GM18505 (cell line): ENCODE measurements at regions not wholly inside any gene's neighbourhood (a gene's known extent, or its start where the extent isn't known, plus 50 kb on each side); places are given as distances from the start of the nearest gene placed in this dataset.
"Not testable (repeated sequence)": the region's sequence is repeated elsewhere in the genome, so short reads cannot be mapped to it uniquely, and the experiment has no call there.

ENCODE experiments used
- ATAC-seq: cut with Tn5 transposase; IDR thresholded peaks from one replicate; pipeline ENCODE4 v1.9.1; 2021; ENCODE audit not compliant: unreplicated experiment
- POLR2A ChIP-seq: IDR thresholded peaks from 4 replicates; pipeline ENCODE4 v1.6.1; 2011; ENCODE audit warnings: borderline replicate concordance; ENCODE audit not compliant: insufficient read depth, insufficient read length; ENCODE audit errors: extremely low read depth

- no peak for TF ChIP-seq POLR2A
- ATAC-seq, result no peak
Observed at GRCh38 chr5:158591301-158591863, 508.3 kb downstream of the EBF1 start.

- no peak for ATAC-seq
- TF ChIP-seq POLR2A, result no peak
Observed at GRCh38 chr5:158590746-158591300, 508.9 kb downstream of the EBF1 start.

- ATAC-seq, result no peak
- no peak for TF ChIP-seq POLR2A
Observed at GRCh38 chr5:158589939-158590338, 509.8 kb downstream of the EBF1 start.

GRCh38 chr5:158588617-158589016 is 511.1 kb downstream of the EBF1 start:
- no peak for ATAC-seq
- TF ChIP-seq POLR2A, result no peak

- ATAC-seq, result no peak
- no peak for TF ChIP-seq POLR2A
Observed at GRCh38 chr5:158586054-158586453, 513.7 kb downstream of the EBF1 start.

DNA sequence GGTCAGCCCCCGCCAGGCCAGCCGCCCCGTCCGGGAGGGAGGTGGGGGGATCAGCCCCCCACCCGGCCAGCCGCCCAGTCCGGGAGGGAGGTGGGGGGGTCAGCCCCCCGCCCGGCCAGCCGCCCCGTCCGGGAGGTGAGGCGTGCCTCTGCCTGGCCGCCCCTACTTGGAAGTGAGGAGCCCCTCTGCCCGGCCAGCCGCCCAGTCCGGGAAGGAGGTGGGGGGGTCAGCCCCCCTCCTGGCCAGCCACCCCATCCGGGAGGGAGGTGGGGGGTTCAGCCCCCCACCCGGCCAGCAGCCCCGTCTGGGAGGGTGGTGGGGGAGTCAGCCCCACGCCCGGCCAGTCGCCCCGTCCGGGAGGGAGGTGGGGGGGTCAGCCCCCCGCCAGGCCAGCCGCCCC is 517.0 kb downstream of the EBF1 start:
- ATAC-seq, result not testable (repeated sequence)

DNA sequence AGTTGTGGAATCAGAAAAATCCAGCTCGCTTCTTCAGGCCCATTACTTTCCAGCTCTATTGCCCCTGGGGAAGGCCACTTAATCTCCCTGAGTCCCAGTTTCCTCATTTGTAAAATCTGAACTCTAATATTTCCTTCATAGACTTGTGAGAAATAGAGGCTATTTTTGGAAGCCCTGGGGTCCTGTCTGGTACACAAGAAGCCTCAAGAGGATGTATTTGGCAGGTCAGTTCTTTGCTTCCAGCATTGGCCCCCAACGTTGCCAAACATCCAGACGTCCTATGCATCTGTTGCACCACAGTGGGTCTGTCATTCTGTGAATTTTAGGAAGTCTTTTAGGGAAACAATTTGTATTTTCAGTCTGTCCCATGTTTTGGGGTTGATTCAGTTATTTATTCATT is 525.9 kb downstream of the EBF1 start:
- TF ChIP-seq POLR2A, result no peak
- ATAC-seq, result no peak

DNA sequence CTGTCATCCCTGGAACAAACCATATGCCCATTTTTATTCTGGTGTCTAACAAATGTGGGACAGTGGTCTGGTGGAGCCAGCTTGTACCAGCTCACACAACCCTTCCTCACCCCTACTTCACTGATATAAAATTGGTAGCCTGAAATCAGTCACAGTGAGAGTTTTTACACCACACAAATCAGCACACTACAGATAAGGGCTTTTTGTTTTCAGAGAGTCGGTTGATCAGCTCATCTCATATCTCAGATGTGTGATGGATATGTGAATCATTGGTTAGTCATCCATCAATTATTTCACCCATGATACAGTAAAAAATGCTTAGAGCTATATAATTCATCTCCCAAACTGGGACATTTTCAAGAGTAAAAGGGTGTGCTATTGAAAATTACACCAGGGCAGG is 529.2 kb downstream of the EBF1 start:
- no peak for ATAC-seq
- TF ChIP-seq POLR2A, result no peak

DNA sequence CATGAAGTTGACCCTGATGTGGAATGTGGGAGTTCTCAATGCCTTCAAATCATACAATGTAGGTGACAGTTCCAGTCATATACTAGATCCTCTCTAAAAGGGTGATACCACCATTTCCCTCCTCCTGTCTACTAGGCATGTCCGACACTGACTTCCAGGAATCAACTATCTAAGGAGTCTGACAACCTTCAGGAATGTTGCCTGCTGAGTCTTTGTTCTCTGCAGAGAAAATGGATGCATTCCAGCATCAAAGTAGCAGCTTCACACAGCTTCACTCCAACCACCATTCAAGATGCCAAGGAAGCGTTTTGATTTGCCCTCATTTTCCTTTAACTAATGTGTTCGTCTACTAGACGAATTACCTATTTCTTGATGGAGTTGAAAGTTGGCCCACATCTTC is 530.2 kb downstream of the EBF1 start:
- no peak for ATAC-seq
- no peak for TF ChIP-seq POLR2A

DNA sequence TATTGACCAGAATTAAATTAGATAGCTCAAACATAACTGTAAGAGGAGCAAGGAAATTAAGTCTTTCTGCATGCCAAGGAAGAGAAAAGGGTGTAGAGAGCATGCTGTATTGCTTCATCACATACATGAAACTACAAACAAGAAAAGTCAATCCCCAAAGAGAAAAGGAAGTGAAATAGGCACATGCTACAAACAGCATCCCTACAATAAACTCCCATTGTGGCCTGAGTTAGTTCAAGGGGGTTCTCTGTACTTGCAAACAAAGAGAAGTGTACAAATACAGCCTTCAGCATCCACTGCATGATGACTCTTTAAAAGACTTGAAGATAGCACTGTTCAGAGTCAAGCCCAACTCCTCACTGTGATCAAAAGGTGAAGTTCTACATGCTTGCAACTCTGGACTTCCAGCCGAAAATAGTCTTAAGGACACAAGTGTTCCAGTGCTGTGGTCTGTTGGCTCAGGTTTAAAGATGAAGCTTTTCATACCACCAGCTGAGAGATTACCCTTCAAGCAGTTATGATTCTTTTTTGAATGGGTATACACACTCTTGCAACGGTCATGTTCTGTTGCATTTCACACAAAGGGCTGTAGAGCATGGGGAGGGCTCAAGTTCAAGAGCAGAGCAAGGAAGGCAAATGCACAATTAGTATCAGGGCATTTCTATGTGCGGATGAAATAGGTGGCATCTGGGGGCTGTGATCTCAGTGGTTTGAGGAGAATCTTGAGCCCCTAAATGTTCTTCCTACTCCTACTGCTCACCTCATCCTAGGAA is 534.5 kb downstream of the EBF1 start:
- ATAC-seq, result no peak

DNA sequence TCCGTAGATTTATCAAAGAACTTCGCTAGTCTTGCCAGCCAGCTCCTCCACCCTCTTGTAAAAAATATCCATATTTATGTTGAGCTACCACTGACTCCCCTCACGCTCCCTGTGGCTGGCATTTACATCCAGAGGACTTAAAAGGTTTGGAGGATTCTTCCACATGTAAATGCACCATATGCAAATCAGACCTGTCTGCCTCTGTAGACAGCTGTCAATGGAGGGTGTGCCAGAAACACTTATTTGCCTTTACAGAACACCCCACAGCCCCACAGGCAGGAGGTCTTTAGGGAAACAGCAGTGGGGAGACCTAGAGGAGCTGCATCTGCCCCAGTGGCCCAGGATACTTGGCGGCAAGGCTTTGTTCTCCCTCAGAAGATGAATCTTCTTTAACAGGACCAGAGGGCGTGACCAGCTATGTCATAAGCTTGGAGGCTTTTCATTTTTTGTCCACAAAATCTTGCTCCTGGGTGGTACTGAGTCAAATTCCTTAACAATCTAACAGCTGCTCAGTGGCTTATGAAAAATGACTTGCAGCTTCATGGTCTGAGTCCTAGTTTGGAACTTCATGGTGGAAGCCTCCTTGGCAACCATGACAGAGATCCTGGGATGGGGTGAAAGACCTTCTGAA is 535.8 kb downstream of the EBF1 start:
- TF ChIP-seq POLR2A, result no peak
- ATAC-seq, result no peak

More for the DNA sequence above, 534.5 kb downstream of the EBF1 start:
- no peak for TF ChIP-seq POLR2A

- no peak for TF ChIP-seq POLR2A
- no peak for ATAC-seq
Observed at GRCh38 chr5:158561562-158562190, 538.0 kb downstream of the EBF1 start.

GRCh38 chr5:158560170-158560569 is 539.5 kb downstream of the EBF1 start:
- ATAC-seq, result peak; percentile 86
- TF ChIP-seq POLR2A, result no peak
